ENCODE measurements at regions not wholly inside any gene's neighbourhood (a gene's known extent, or its start where the extent isn't known, plus 50 kb on each side); places are given as distances from the start of the nearest gene placed in this dataset.
"Not testable (repeated sequence)": the region's sequence is repeated elsewhere in the genome, so short reads cannot be mapped to it uniquely, and the experiment has no call there.

DNA sequence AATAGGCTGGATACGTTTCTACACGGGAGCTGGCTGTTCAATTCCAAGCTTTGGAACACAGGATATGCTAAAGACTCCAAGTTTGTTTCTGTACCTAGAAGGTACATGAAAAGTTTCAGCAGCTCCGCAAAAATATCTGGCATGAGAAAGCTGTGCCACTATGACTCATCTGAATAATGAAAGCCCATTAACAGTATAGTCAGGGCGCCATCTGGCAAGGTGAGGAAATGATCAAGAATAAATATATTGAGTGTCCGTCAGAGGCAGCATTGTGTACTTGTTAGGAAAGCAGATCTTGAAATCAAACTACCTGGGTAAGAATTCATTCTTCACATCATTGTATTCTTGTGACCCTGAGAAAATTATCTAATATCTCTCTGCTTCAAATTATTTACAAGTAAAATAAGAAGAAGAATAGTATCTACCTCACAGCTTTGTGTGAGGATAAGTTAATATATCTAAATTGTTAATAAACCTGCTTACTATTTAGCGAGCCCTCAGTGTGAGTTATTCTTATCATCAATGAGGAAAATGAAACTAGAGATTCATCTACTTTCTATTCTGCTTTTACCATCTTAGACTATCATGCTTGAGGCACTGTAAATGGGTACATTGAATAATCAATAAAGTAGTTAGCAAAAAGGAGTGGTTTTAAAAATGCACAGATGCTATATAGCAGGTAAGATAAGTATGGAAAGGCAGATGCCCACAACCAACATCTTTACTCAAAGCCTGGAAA, 53.5 kb downstream of the FSCB start:
- H3K4me1 Mint-ChIP-seq (ENCODE audit: low read depth) = no peaks in the 10 kb centered on the region
- no peak overlapping the region for H3K4me3 Mint-ChIP-seq (ENCODE audit: unreplicated experiment)
- peaks cover 32% of the 10 kb centered on the region for H3K9me3 Mint-ChIP-seq (ENCODE audit: low read depth)
- DNase-seq (ENCODE audit: low spot score) = no peak
- TF ChIP-seq, protein P1, sequence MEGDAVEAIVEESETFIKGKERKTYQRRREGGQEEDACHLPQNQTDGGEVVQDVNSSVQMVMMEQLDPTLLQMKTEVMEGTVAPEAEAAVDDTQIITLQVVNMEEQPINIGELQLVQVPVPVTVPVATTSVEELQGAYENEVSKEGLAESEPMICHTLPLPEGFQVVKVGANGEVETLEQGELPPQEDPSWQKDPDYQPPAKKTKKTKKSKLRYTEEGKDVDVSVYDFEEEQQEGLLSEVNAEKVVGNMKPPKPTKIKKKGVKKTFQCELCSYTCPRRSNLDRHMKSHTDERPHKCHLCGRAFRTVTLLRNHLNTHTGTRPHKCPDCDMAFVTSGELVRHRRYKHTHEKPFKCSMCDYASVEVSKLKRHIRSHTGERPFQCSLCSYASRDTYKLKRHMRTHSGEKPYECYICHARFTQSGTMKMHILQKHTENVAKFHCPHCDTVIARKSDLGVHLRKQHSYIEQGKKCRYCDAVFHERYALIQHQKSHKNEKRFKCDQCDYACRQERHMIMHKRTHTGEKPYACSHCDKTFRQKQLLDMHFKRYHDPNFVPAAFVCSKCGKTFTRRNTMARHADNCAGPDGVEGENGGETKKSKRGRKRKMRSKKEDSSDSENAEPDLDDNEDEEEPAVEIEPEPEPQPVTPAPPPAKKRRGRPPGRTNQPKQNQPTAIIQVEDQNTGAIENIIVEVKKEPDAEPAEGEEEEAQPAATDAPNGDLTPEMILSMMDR (IDR thresholded peaks at IDR 0.05) = no peak
- H3K27ac Mint-ChIP-seq (ENCODE audit: unreplicated experiment) = no peak overlapping the region
- no peaks in the 10 kb centered on the region for H3K27me3 Mint-ChIP-seq (ENCODE audit: low read depth)
- H3K36me3 Mint-ChIP-seq (ENCODE audit: low read depth) = no peaks in the 10 kb centered on the region

DNA sequence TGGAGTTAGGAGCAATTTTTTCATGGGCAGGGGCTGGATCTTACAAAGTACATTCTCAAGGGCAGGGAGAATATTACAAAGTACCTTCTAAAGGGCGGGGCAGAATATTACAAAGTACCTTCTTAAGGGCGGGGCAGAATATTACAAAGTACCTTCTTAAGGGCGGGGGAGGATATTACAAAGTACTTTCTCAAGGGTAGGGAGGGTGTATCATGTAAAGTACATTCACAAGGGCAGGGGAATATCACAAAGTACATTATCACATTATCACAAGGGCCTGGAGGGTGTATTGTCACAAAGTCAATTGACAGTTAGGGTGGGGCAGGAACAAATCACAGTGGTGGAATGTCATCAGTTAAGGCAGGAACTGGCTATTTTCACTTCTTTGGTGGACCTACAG, 56.9 kb downstream of the FSCB start:
- H3K4me3 Mint-ChIP-seq (ENCODE audit: unreplicated experiment); H3K27ac Mint-ChIP-seq (ENCODE audit: unreplicated experiment): not testable (repeated sequence)

DNA sequence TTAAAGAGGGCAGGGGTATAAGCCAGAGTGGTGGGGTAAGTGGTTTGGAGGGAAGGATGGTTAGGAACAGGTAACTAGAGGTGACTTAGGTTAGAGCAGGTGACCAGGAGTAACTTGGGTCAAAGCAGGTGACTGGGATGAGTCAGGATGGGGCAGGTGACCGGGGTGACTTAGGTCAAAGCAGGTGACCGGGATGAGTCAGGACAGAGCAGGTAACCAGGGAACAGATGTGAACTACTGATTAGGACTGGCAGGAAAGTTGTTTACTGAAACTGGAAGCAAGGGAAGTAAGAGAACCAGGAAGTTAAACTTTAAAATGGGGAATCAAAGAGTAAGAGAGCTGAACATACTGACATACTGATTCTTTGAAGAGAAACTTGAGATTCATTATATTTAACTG, 57.4 kb downstream of the FSCB start:
- H3K9me3 Mint-ChIP-seq (ENCODE audit: low read depth) = peaks cover 15% of the 10 kb centered on the region
- H3K36me3 Mint-ChIP-seq (ENCODE audit: low read depth) = no peaks in the 10 kb centered on the region
- no peak overlapping the region for H3K4me3 Mint-ChIP-seq (ENCODE audit: unreplicated experiment)
- DNase-seq (ENCODE audit: low spot score) = no peak
- H3K27ac Mint-ChIP-seq (ENCODE audit: unreplicated experiment) = no peak overlapping the region
- no peaks in the 10 kb centered on the region for H3K27me3 Mint-ChIP-seq (ENCODE audit: low read depth)
- TF ChIP-seq, protein P1 (IDR thresholded peaks at IDR 0.05) = no peak
- H3K4me1 Mint-ChIP-seq (ENCODE audit: low read depth) = no peaks in the 10 kb centered on the region

More for the DNA sequence above, 56.9 kb downstream of the FSCB start:
- not testable (repeated sequence) for H3K36me3 Mint-ChIP-seq (ENCODE audit: low read depth); H3K27me3 Mint-ChIP-seq (ENCODE audit: low read depth); DNase-seq (ENCODE audit: low spot score); H3K4me1 Mint-ChIP-seq (ENCODE audit: low read depth)
- H3K9me3 Mint-ChIP-seq (ENCODE audit: low read depth) = peaks cover 15% of the 10 kb centered on the region

DNA sequence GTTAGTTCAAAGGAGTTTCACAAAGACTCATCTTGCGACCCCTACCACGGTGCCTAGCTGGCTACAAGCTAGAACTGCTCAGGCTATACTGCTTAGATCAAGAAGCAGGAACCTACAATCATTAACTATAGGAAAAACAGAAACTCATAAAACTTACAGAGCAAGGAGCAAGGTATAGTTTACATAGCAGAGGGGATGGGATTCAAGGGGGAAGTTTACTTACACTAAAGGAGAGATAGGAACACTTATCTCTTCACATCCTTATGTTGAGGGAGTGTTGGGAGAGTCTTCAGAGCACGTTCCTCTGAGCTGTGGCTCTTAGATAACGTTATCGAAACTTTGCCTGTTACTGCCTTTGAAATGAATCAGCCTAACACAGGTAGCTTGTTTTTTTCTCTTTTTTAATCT, 58.1 kb downstream of the FSCB start:
- H3K4me3 Mint-ChIP-seq (ENCODE audit: unreplicated experiment) = no peak overlapping the region
- H3K27me3 Mint-ChIP-seq (ENCODE audit: low read depth) = no peaks in the 10 kb centered on the region
- peaks cover 15% of the 10 kb centered on the region for H3K9me3 Mint-ChIP-seq (ENCODE audit: low read depth)
- no peaks in the 10 kb centered on the region for H3K4me1 Mint-ChIP-seq (ENCODE audit: low read depth)
- DNase-seq (ENCODE audit: low spot score) = no peak
- TF ChIP-seq, protein P1 (IDR thresholded peaks at IDR 0.05) = no peak
- H3K27ac Mint-ChIP-seq (ENCODE audit: unreplicated experiment) = no peak overlapping the region
- H3K36me3 Mint-ChIP-seq (ENCODE audit: low read depth) = no peaks in the 10 kb centered on the region

DNA sequence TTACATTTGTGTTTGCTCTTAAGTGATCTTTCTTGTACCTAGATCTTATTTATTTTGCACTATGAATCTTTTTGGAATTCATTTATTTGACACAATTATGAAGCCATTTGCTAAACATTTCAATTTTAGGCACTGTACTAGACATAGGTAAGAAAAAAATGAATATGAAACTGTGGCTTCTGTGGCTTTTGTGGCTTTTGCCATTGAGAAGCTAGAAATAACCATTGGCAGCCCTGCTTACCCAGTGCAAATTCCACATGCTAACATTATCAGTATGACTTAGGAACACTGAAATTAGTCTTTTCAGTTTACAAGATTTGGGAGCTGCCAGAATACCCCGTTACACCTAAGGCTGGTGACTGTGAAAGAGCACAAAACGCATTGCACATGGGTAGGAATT, 60.1 kb downstream of the FSCB start:
- H3K4me3 Mint-ChIP-seq (ENCODE audit: unreplicated experiment) = no peak overlapping the region
- H3K27me3 Mint-ChIP-seq (ENCODE audit: low read depth) = no peaks in the 10 kb centered on the region
- H3K36me3 Mint-ChIP-seq (ENCODE audit: low read depth) = no peaks in the 10 kb centered on the region

More for the DNA sequence above, 60.1 kb downstream of the FSCB start:
- TF ChIP-seq, protein P1 (IDR thresholded peaks at IDR 0.05) = no peak
- Mint-ChIP-seq H3K9me3 (ENCODE audit: low read depth) (peaks cover 9% of the 10 kb centered on the region), H3K4me1 (ENCODE audit: low read depth) (no peaks in the 10 kb centered on the region), H3K27ac (ENCODE audit: unreplicated experiment) (no peak overlapping the region)
- DNase-seq (ENCODE audit: low spot score) = no peak

Measured in chondrocyte (in vitro differentiated cells).